ENCODE measurements at regions not wholly inside any gene's neighbourhood (a gene's known extent, or its start where the extent isn't known, plus 50 kb on each side); places are given as distances from the start of the nearest gene placed in this dataset.

DNA sequence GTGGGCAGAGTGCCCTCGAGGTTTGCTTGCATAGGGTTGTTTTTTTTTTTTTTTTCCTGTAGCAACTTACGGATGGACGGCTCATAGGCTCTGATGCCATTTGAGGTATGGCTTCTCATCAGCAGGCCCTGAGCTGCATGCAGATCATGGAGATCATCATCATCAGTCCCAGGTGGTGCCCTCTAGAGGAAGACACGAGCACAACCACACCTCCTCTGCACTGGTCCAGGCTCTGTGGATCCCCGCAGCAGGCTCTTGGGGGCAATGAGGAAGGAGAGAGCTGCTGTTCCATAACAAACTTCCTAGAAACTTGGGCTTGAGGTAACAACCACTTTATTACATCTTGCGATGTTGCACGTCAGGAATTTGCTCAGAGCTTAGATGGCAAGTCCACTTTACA, 132.7 kb upstream of the CXCL12 start:
- TF ChIP-seq, protein P1, sequence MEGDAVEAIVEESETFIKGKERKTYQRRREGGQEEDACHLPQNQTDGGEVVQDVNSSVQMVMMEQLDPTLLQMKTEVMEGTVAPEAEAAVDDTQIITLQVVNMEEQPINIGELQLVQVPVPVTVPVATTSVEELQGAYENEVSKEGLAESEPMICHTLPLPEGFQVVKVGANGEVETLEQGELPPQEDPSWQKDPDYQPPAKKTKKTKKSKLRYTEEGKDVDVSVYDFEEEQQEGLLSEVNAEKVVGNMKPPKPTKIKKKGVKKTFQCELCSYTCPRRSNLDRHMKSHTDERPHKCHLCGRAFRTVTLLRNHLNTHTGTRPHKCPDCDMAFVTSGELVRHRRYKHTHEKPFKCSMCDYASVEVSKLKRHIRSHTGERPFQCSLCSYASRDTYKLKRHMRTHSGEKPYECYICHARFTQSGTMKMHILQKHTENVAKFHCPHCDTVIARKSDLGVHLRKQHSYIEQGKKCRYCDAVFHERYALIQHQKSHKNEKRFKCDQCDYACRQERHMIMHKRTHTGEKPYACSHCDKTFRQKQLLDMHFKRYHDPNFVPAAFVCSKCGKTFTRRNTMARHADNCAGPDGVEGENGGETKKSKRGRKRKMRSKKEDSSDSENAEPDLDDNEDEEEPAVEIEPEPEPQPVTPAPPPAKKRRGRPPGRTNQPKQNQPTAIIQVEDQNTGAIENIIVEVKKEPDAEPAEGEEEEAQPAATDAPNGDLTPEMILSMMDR (IDR thresholded peaks at IDR 0.05), result peak; percentile 47
- no peak for TF ChIP-seq EZH2 (IDR thresholded peaks at IDR 0.05)
